Loucy (cell line): ENCODE measurements at regions not wholly inside any gene's neighbourhood (a gene's known extent, or its start where the extent isn't known, plus 50 kb on each side); places are given as distances from the start of the nearest gene placed in this dataset.

Experiments
- H2AFZ ChIP-seq: fragments of 200-600 bp; sonication (generic); 2 replicates; pipeline ENCODE4 v1.6.0; 2016; ENCODE audit warnings: antibody characterized with exemption, mild to moderate bottlenecking, low read length, moderate library complexity
- H3F3A ChIP-seq: fragments of 200-600 bp; 2 replicates; pipeline ENCODE4 v1.6.0; 2016; ENCODE audit warnings: antibody characterized with exemption, low read depth, mild to moderate bottlenecking
- H3K27me3 ChIP-seq: fragments of 200-600 bp; sonication (generic); 2 replicates; pipeline ENCODE4 v1.6.1; 2014; ENCODE audit warnings: low read length, mild to moderate bottlenecking; ENCODE audit not compliant: insufficient read depth, poor library complexity, severe bottlenecking
- H3K36me3 ChIP-seq: fragments of 200-600 bp; sonication (generic); 2 replicates; pipeline ENCODE4 v1.6.1; 2016; ENCODE audit warnings: low read length; ENCODE audit not compliant: insufficient read depth
- H3K4me1 ChIP-seq: fragments of 200-600 bp; sonication (generic); 2 replicates; pipeline ENCODE4 v1.5.1; 2014; ENCODE audit warnings: low read length, mild to moderate bottlenecking; ENCODE audit not compliant: insufficient read depth, poor library complexity, severe bottlenecking
- H3K4me2 ChIP-seq: fragments of 200-600 bp; sonication (generic); 2 replicates; pipeline ENCODE4 v1.6.0; 2014; ENCODE audit warnings: antibody characterized with exemption, low read length, low read depth, mild to moderate bottlenecking; ENCODE audit not compliant: poor library complexity, severe bottlenecking
- H3K4me3 ChIP-seq: fragments of 200-600 bp; sonication (generic); 2 replicates; pipeline ENCODE4 v1.5.1; 2014; ENCODE audit warnings: low read length, mild to moderate bottlenecking, mixed read lengths; ENCODE audit not compliant: poor library complexity, severe bottlenecking
- H3K79me2 ChIP-seq: fragments of 200-600 bp; sonication (generic); 2 replicates; pipeline ENCODE4 v1.6.1; 2014; ENCODE audit warnings: low read length; ENCODE audit not compliant: insufficient read depth
- H3K9ac ChIP-seq: fragments of 200-600 bp; sonication (generic); 2 replicates; pipeline ENCODE4 v1.6.0; 2014; ENCODE audit warnings: mild to moderate bottlenecking, low read depth, low read length, moderate library complexity; ENCODE audit not compliant: poor library complexity, severe bottlenecking
- H3K9me2 ChIP-seq: fragments of 200-600 bp; sonication (generic); replicated peaks from 2 replicates; pipeline ENCODE4 v1.6.1; 2016; ENCODE audit warnings: low read depth, low read length, mixed read lengths
- H3K9me3 ChIP-seq: fragments of 200-600 bp; sonication (generic); 2 replicates; pipeline ENCODE4 v1.6.1; 2014; ENCODE audit warnings: mild to moderate bottlenecking, antibody characterized with exemption, low read length, low read depth; ENCODE audit not compliant: insufficient read depth
- H4K20me1 ChIP-seq: fragments of 200-600 bp; sonication (generic); 2 replicates; pipeline ENCODE4 v1.6.0; 2014; ENCODE audit warnings: antibody characterized with exemption, low read length, mild to moderate bottlenecking; ENCODE audit not compliant: insufficient read depth, poor library complexity, severe bottlenecking
- CTCF ChIP-seq: fragments of 200-600 bp; sonication (generic); conservative IDR thresholded peaks from 2 replicates; pipeline ENCODE4 v1.5.1; 2014; ENCODE audit warnings: mild to moderate bottlenecking, antibody characterized with exemption, low read length
- EZH2phosphoT487 ChIP-seq: fragments of 200-600 bp; IDR thresholded peaks from 2 replicates; pipeline ENCODE4 v1.6.1; 2018; ENCODE audit warnings: antibody characterized with exemption, mild to moderate bottlenecking, moderate library complexity, borderline replicate concordance

- no peaks in the 10 kb centered on the region for H4K20me1 ChIP-seq
- no peak overlapping the region for H3K4me2 ChIP-seq
- H3F3A ChIP-seq, result no peaks in the 10 kb centered on the region
- no peaks in the 10 kb centered on the region for H3K4me1 ChIP-seq
- H3K79me2 ChIP-seq, result no peaks in the 10 kb centered on the region
- no peaks in the 10 kb centered on the region for H3K27me3 ChIP-seq
- H3K9ac ChIP-seq, result no peak overlapping the region
- TF ChIP-seq EZH2phosphoT487 (no peak), CTCF (no peak)
- no peaks in the 10 kb centered on the region for H3K36me3 ChIP-seq
- H3K9me2 ChIP-seq, result no peaks in the 10 kb centered on the region
- H3K4me3 ChIP-seq, result no peak overlapping the region
- H3K9me3 ChIP-seq, result no peaks in the 10 kb centered on the region
- H2AFZ ChIP-seq, result no peak overlapping the region
These were observed 275.3 kb upstream of the HDAC4 start for GRCh38 chr2:239675826-239676715.

DNA sequence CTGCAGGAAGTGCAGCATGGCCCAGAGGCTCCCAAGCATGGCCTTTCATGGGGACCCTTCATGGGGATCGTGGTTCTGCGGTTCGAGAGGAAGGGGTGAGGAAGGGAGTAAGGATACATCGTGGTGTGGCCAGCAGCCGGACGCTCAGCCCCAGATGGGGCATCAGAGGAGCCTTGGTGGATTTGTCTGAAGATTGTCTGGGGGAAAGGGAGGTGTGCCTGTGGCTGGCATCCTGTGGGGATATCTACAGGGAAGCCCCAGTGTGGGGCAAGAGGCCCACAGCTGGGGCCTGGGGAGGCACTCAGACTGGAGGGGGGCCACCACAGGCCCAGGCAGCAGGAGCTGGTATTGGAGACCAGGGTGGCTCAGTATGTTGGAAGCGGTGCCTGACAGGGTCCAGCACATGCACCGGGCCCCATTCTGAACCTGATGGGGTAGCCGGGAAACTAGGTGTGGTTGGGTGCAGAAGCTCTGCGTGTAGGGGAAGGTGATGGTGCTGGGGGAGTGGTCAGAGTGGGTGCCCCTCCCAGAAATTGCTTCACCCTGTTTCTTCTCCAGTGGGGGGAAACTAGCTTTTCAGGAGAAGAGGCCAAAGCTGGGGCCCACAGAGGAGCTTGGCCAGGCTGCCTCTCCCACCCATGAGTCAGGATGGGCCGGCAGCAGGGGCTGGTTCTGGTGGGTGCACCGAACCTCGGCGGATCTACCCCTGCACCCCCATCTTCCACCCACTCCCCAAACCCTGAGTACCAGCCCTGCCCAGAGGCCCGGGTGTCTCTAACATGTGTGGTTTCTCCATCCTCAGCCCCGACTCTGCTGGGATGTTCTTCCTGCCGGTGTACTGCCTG lies 274.4 kb upstream of the HDAC4 start:
- Histone ChIP-seq H3K9ac (no peak overlapping the region), H3K27me3 (no peaks in the 10 kb centered on the region), H3K36me3 (no peaks in the 10 kb centered on the region), H3K4me3 (no peak overlapping the region), H3K4me1 (no peaks in the 10 kb centered on the region), H3K9me3 (no peaks in the 10 kb centered on the region), H3K79me2 (no peaks in the 10 kb centered on the region), H4K20me1 (no peaks in the 10 kb centered on the region), H2AFZ (no peak overlapping the region), H3K9me2 (no peaks in the 10 kb centered on the region), H3K4me2 (no peak overlapping the region), H3F3A (no peaks in the 10 kb centered on the region)
- TF ChIP-seq EZH2phosphoT487 (no peak), CTCF (no peak)

- TF ChIP-seq CTCF (no peak), EZH2phosphoT487 (no peak)
- Histone ChIP-seq H3K4me3 (no peak overlapping the region), H3K4me2 (no peak overlapping the region), H4K20me1 (no peaks in the 10 kb centered on the region), H2AFZ (no peak overlapping the region), H3K4me1 (no peaks in the 10 kb centered on the region), H3K9ac (no peak overlapping the region), H3K9me2 (no peaks in the 10 kb centered on the region), H3F3A (no peaks in the 10 kb centered on the region), H3K27me3 (no peaks in the 10 kb centered on the region), H3K36me3 (no peaks in the 10 kb centered on the region), H3K9me3 (no peaks in the 10 kb centered on the region), H3K79me2 (no peaks in the 10 kb centered on the region)
These were observed 273.5 kb upstream of the HDAC4 start for GRCh38 chr2:239674101-239674980.
